Upper lobe of left lung (tissue), 6 donors: ENCODE measurements at regions not wholly inside any gene's neighbourhood (a gene's known extent, or its start where the extent isn't known, plus 50 kb on each side); places are given as distances from the start of the nearest gene placed in this dataset.
A peak's percentile ranks its signal among the peaks of the same experiment; 100 is the strongest.
"Not testable (repeated sequence)": the region's sequence is repeated elsewhere in the genome, so short reads cannot be mapped to it uniquely, and the experiment has no call there.

ENCODE experiments used
- ATAC-seq, 2 donors: fragments of 200-7000 bp; cut with Tn5 transposase; one replicate each; pipeline ENCODE4 v1.9.1; 2022; ENCODE audit warnings: mild to moderate bottlenecking in 2 of 2, moderate library complexity in 2 of 2; ENCODE audit not compliant: low FRiP score in 2 of 2
- DNase-seq, 2 donors: peaks; one replicate each; pipeline ENCODE4 v3.0.0-alpha.2; 2019 to 2020
- H3K27ac ChIP-seq, 4 donors: fragments of 200-600 bp; sonication (generic); one replicate each; pipeline ENCODE4 v1.5.1; 2016 to 2019
- H3K27me3 ChIP-seq, 4 donors: fragments of 200-600 bp; sonication (generic); one replicate each; pipeline ENCODE4 v1.5.1; 2017 to 2019
- H3K36me3 ChIP-seq, 4 donors: fragments of 200-600 bp; sonication (generic); one replicate each; pipeline ENCODE4 v1.5.1; 2016 to 2019
- H3K4me1 ChIP-seq, 4 donors: fragments of 200-600 bp; sonication (generic); one replicate each; pipeline ENCODE4 v1.5.1; 2018 to 2019
- H3K4me3 ChIP-seq, 4 donors: fragments of 200-600 bp; sonication (generic); one replicate each; pipeline ENCODE4 v1.5.1; 2017 to 2019; ENCODE audit warnings: mild to moderate bottlenecking in 2 of 4, moderate library complexity in 1 of 4
- H3K9me3 ChIP-seq, 4 donors: fragments of 200-600 bp; sonication (generic); one replicate each; pipeline ENCODE4 v1.5.1; 2018 to 2019
- EP300 ChIP-seq, 4 donors: sonication (generic); formaldehyde crosslinking; IDR thresholded peaks; one replicate each; pipeline ENCODE4 v1.5.1; 2017; ENCODE audit warnings: antibody characterized with exemption in 4 of 4, control low read depth in 2 of 4
- POLR2A ChIP-seq, 4 donors: fragments of 450-650 bp; IDR thresholded peaks; one replicate each; pipeline ENCODE4 v1.5.1; 2016 to 2017; ENCODE audit warnings: antibody characterized with exemption in 4 of 4, mild to moderate bottlenecking in 2 of 4
- POLR2AphosphoS5 ChIP-seq, 2 donors: sonication (generic); formaldehyde crosslinking; IDR thresholded peaks; one replicate each; pipeline ENCODE4 v1.5.1; 2017; ENCODE audit warnings: antibody characterized with exemption in 2 of 2
- WGBS, 2 donors: methylation state at CpG; one replicate each; pipeline ENCODE4 v1.1.5; 2017 to 2018; 5-methylcytosine and 5-hydroxymethylcytosine counted together
- TF ChIP-seq, protein P1 (sequence below), 6 experiments: fragments of 450-650 bp in 4 of 6; fragments of 200-600 bp in 2 of 6; sonication (generic) in 2 of 6; IDR thresholded peaks; one replicate each; pipeline ENCODE4 v1.5.1; 2016 to 2019; ENCODE audit warnings: antibody characterized with exemption in 6 of 6
- donor health status: DM: no; HTN: no; CAD: no; lungs with moderate emphysema.
- donor health status: DM: no; HTN: yes; CAD: no; lungs with severe emphysema.

DNA sequence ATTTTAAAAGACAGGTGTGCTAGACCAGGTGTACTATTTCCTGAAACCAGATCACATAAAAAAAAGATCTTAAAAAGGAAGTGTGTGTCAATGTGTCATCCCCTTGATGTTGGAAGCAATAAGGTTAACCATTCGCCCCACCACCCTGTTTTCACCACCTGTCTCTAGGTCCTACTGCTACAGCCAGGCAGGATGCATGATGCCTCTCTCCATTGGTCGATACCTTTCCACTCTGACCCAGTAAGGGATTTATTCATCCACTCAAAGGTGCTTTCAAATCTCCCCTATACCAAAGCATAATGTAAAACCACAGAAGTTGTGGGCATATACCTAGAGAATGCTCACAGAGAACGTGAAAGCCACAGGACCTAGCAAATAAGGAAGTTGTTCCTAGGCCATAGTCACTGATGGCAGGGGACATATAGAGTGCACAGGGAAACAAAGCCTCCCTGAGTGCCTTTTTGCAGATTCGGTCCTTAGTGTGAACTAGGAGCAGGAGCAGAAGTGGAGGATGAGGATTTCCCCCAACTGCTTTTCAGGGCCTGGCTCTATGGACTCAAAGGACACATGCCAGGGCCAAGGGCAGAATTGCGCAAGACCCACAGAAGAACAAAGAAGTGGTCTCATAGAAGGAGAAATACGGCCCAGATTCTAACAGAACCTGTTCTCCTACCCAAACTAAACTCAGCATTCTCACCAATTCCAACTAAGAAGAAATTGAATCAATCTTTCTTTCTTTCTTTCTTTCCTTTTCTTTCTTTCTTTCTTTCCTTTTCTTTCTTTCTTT, 631.5 kb upstream of the NRP1 start:
- no peaks in the 10 kb centered on the region for H3K27me3 ChIP-seq
- TF ChIP-seq POLR2A (IDR thresholded peaks at IDR 0.05) (no peak), POLR2AphosphoS5 (IDR thresholded peaks at IDR 0.05) (no peak), EP300 (IDR thresholded peaks at IDR 0.05) (no peak)
- TF ChIP-seq, protein P1, sequence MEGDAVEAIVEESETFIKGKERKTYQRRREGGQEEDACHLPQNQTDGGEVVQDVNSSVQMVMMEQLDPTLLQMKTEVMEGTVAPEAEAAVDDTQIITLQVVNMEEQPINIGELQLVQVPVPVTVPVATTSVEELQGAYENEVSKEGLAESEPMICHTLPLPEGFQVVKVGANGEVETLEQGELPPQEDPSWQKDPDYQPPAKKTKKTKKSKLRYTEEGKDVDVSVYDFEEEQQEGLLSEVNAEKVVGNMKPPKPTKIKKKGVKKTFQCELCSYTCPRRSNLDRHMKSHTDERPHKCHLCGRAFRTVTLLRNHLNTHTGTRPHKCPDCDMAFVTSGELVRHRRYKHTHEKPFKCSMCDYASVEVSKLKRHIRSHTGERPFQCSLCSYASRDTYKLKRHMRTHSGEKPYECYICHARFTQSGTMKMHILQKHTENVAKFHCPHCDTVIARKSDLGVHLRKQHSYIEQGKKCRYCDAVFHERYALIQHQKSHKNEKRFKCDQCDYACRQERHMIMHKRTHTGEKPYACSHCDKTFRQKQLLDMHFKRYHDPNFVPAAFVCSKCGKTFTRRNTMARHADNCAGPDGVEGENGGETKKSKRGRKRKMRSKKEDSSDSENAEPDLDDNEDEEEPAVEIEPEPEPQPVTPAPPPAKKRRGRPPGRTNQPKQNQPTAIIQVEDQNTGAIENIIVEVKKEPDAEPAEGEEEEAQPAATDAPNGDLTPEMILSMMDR (IDR thresholded peaks at IDR 0.05): no peak
- H3K9me3 ChIP-seq: no peaks in the 10 kb centered on the region
- no peaks in the 10 kb centered on the region for H3K4me1 ChIP-seq
- H3K4me3 ChIP-seq: no peak overlapping the region
- H3K27ac ChIP-seq: no peak overlapping the region
- H3K36me3 ChIP-seq: no peaks in the 10 kb centered on the region
- DNase-seq: peak in 1 of 2 donors; percentile 22
- ATAC-seq: no peak
- 67 to 73% methylated on average over 6 of the region's 6 CpGs for WGBS, 2 donors

DNA sequence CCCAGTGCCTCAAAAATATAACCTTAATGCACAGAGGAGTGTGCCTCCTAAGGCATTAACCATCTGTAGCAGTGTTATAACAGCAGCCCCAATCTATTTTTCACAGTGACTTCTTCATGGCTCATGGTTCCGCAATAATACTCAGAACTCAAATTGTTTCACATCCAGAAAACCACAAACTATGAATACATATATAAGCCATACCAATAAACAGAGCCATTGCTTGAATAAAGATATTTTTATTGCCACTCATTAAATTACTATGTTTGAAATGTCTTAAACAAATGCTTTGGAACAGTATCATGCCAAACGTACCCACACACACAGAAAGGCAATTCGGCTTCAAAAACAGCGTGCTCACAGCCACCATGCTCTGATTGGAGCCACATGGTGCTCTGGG, 629.3 kb upstream of the NRP1 start:
- DNase-seq: no peak
- no peaks in the 10 kb centered on the region for H3K27me3 ChIP-seq
- H3K4me1 ChIP-seq: no peaks in the 10 kb centered on the region
- H3K4me3 ChIP-seq: no peak overlapping the region
- TF ChIP-seq POLR2AphosphoS5 (IDR thresholded peaks at IDR 0.05) (no peak), EP300 (IDR thresholded peaks at IDR 0.05) (no peak), POLR2A (IDR thresholded peaks at IDR 0.05) (no peak)
- TF ChIP-seq, protein P1 (IDR thresholded peaks at IDR 0.05): no peak
- H3K9me3 ChIP-seq: no peaks in the 10 kb centered on the region
- no peaks in the 10 kb centered on the region for H3K36me3 ChIP-seq
- no peak overlapping the region for H3K27ac ChIP-seq
- 92 to 93% methylated on average over 4 of the region's 4 CpGs for WGBS, 2 donors
- no peak for ATAC-seq

DNA sequence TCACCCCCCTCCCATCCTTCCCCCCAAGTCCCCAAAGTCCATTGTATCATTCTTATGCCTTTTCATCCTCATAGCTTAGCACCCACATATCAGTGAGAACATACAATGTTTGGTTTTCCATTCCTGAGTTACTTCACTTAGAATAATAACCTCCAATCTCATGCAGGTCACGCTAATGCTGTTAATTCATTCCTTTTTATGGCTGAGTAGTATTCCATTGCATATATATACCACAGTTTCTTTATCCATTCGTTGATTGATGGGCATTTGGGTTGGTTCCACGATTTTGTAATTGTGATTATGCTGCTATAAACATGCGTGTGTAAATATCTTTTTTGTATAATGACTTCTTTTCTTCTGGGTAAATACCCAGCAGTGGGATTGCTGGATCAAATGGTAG, 621.9 kb upstream of the NRP1 start:
- WGBS, 2 donors: 86% methylated on average over 4 of the region's 4 CpGs
- not testable (repeated sequence) for H3K27me3 ChIP-seq, H3K4me3 ChIP-seq, DNase-seq, H3K4me1 ChIP-seq, H3K36me3 ChIP-seq, H3K27ac ChIP-seq, H3K9me3 ChIP-seq, ATAC-seq

DNA sequence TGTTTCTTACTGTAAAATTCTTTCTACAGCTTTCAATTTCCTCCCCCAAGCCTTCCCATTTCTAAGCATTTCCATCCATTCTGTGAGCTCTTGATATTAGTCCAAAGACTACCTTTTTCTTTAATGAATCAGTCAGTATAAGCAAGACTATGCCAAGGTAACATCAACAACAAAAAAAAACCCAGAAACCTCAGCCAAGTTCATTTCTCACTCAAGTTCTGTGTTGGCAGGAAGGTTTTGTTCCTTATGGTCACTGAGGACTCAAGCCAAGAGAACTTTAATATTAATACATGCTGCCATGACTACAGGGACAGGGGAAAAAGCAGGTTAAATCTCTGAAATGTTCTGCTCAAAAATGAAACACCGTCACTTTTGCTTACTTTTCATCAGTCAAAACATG, 621.2 kb upstream of the NRP1 start:
- no peak overlapping the region for H3K4me3 ChIP-seq
- no peak overlapping the region for H3K27ac ChIP-seq
- TF ChIP-seq, protein P1 (IDR thresholded peaks at IDR 0.05): no peak
- TF ChIP-seq POLR2A (IDR thresholded peaks at IDR 0.05) (no peak), EP300 (IDR thresholded peaks at IDR 0.05) (no peak), POLR2AphosphoS5 (IDR thresholded peaks at IDR 0.05) (no peak)
- no peaks in the 10 kb centered on the region for H3K4me1 ChIP-seq
- ATAC-seq: no peak
- no peaks in the 10 kb centered on the region for H3K9me3 ChIP-seq
- no peaks in the 10 kb centered on the region for H3K27me3 ChIP-seq
- WGBS, 2 donors: 71 to 84% methylated on average over 1 of the region's 1 CpG
- H3K36me3 ChIP-seq: no peaks in the 10 kb centered on the region
- no peak for DNase-seq

DNA sequence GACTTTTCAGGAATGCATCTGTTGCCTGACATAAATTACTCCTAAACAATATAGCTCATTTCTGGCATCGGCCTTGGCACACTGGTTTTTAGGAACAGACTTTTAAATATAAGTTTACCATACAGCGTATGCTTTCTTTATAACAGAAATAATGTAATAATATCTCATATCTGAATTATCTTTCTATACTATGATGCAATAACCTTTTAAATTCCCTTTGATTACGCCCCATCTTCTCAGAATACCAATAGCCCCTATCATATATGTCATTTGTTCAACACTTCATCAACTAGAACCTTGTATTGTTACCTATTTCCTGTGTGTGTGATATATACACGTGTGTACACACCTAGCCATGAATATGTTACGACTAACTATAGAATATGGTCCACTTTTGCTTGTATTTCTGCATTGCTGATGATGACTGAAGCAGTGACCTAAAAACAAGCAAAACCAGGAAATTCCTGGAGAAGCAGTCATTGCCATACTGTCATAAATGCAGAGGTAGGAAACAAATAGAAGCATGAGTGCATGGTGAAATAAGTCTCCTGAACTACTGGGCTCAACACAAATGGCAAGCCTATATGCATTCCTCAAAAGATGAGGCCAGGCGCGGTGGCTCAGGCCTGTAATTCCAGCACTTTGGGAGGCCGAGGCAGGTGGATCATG, 618.4 kb upstream of the NRP1 start:
- no peak for ATAC-seq
- H3K4me1 ChIP-seq: no peaks in the 10 kb centered on the region
- no peaks in the 10 kb centered on the region for H3K36me3 ChIP-seq
- WGBS, 2 donors: 93% methylated on average over 8 of the region's 8 CpGs
- no peak for DNase-seq
- no peaks in the 10 kb centered on the region for H3K9me3 ChIP-seq
- H3K27ac ChIP-seq: no peak overlapping the region
- no peaks in the 10 kb centered on the region for H3K27me3 ChIP-seq
- no peak overlapping the region for H3K4me3 ChIP-seq
- TF ChIP-seq EP300 (IDR thresholded peaks at IDR 0.05) (no peak), POLR2A (IDR thresholded peaks at IDR 0.05) (no peak), POLR2AphosphoS5 (IDR thresholded peaks at IDR 0.05) (no peak)
- TF ChIP-seq, protein P1 (IDR thresholded peaks at IDR 0.05): no peak
